ENCODE measurements at regions not wholly inside any gene's neighbourhood (a gene's known extent, or its start where the extent isn't known, plus 50 kb on each side); places are given as distances from the start of the nearest gene placed in this dataset.
A peak's percentile ranks its signal among the peaks of the same experiment; 100 is the strongest.

GRCh38 chr14:81991998-81992397, 458.3 kb upstream of the SEL1L start:
- in situ Hi-C loops (cut with MboI; ENCODE audit: low sequenced_read_pairs, unreplicated experiment), result no loop called here
- DNase-seq (ENCODE audit: low spot score), result no peak
- TF ChIP-seq CTCF (IDR thresholded peaks at IDR 0.05; ENCODE audit: borderline replicate concordance, control extremely low read depth, extremely low read depth, insufficient read depth, missing control alignments), result no peak

- DNase-seq (ENCODE audit: low spot score), result no peak
- in situ Hi-C loops (cut with MboI; ENCODE audit: low sequenced_read_pairs, unreplicated experiment), result no loop called here
- TF ChIP-seq CTCF (IDR thresholded peaks at IDR 0.05; ENCODE audit: borderline replicate concordance, control extremely low read depth, extremely low read depth, insufficient read depth, missing control alignments), result no peak
Observed at GRCh38 chr14:81993432-81993831, 459.8 kb upstream of the SEL1L start.

GRCh38 chr14:82003426-82003825, 469.8 kb upstream of the SEL1L start:
- in situ Hi-C loops (cut with MboI; ENCODE audit: low sequenced_read_pairs, unreplicated experiment), result no loop called here
- no peak for TF ChIP-seq CTCF (IDR thresholded peaks at IDR 0.05; ENCODE audit: borderline replicate concordance, control extremely low read depth, extremely low read depth, insufficient read depth, missing control alignments)
- DNase-seq (ENCODE audit: low spot score), result no peak

GRCh38 chr14:82009076-82009475, 475.4 kb upstream of the SEL1L start:
- in situ Hi-C loops (cut with MboI; ENCODE audit: low sequenced_read_pairs, unreplicated experiment), result no loop called here
- DNase-seq (ENCODE audit: low spot score), result no peak
- TF ChIP-seq CTCF (IDR thresholded peaks at IDR 0.05; ENCODE audit: borderline replicate concordance, control extremely low read depth, extremely low read depth, insufficient read depth, missing control alignments), result no peak

- no peak for DNase-seq (ENCODE audit: low spot score)
- TF ChIP-seq CTCF (IDR thresholded peaks at IDR 0.05; ENCODE audit: borderline replicate concordance, control extremely low read depth, extremely low read depth, insufficient read depth, missing control alignments), result no peak
- in situ Hi-C loops (cut with MboI; ENCODE audit: low sequenced_read_pairs, unreplicated experiment), result no loop called here
Observed at GRCh38 chr14:82009993-82010392, 476.3 kb upstream of the SEL1L start.

- no peak for TF ChIP-seq CTCF (IDR thresholded peaks at IDR 0.05; ENCODE audit: borderline replicate concordance, control extremely low read depth, extremely low read depth, insufficient read depth, missing control alignments)
- in situ Hi-C loops (cut with MboI; ENCODE audit: low sequenced_read_pairs, unreplicated experiment), result no loop called here
- DNase-seq (ENCODE audit: low spot score), result no peak
Observed at GRCh38 chr14:82011460-82011859, 477.8 kb upstream of the SEL1L start.

- in situ Hi-C loops (cut with MboI; ENCODE audit: low sequenced_read_pairs, unreplicated experiment), result no loop called here
- peak; percentile 6 for DNase-seq (ENCODE audit: low spot score)
- no peak for TF ChIP-seq CTCF (IDR thresholded peaks at IDR 0.05; ENCODE audit: borderline replicate concordance, control extremely low read depth, extremely low read depth, insufficient read depth, missing control alignments)
Observed at GRCh38 chr14:82029038-82029437, 495.4 kb upstream of the SEL1L start.

Data from GM13976 (cell line).